ENCODE measurements at regions not wholly inside any gene's neighbourhood (a gene's known extent, or its start where the extent isn't known, plus 50 kb on each side); places are given as distances from the start of the nearest gene placed in this dataset.

GRCh38 chr7:114343949-114344708, 70.5 kb upstream of the FOXP2 start:
- TF ChIP-seq POLR2A (IDR thresholded peaks at IDR 0.05; ENCODE audit: low read depth, low read length) (no peak), TAF1 (IDR thresholded peaks at IDR 0.05; ENCODE audit: borderline replicate concordance, low read depth, low read length) (no peak), POLR2AphosphoS5 (IDR thresholded peaks at IDR 0.05; ENCODE audit: low read depth, low read length) (no peak)
